MM.1S (cell line): ENCODE measurements at regions not wholly inside any gene's neighbourhood (a gene's known extent, or its start where the extent isn't known, plus 50 kb on each side); places are given as distances from the start of the nearest gene placed in this dataset.

Experiments
- EZH2phosphoT487 ChIP-seq: fragments of 300-600 bp; sonication (generic); IDR thresholded peaks from 2 replicates; pipeline ENCODE4 v1.6.1; 2018; ENCODE audit warnings: antibody characterized with exemption, low read length
- TF ChIP-seq, protein P1 (sequence below): fragments of 300-600 bp; sonication (generic); IDR thresholded peaks from 2 replicates; pipeline ENCODE4 v1.5.1; 2016; ENCODE audit warnings: antibody characterized with exemption, low read length, mixed read lengths

DNA sequence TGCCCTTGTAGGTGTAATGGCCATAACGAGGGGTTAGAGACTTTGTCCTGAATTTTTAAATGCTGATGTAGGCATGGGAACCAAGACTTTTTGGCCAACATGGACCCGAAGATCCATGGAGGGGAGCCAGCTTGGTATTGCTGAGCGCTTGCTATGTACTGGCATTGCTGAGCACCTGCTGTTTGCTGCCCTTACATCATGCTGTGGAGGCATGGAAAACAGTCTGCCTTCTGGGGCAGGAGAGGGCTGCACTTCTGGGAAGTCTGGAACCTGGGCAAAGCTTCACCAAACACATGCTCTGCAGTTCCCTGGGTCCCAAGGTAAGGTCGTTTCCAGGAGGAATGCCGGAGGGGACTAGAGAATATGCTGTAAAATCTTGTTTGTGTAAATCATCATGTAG lies 86.3 kb upstream of the CNIH3 start:
- TF ChIP-seq, protein P1, sequence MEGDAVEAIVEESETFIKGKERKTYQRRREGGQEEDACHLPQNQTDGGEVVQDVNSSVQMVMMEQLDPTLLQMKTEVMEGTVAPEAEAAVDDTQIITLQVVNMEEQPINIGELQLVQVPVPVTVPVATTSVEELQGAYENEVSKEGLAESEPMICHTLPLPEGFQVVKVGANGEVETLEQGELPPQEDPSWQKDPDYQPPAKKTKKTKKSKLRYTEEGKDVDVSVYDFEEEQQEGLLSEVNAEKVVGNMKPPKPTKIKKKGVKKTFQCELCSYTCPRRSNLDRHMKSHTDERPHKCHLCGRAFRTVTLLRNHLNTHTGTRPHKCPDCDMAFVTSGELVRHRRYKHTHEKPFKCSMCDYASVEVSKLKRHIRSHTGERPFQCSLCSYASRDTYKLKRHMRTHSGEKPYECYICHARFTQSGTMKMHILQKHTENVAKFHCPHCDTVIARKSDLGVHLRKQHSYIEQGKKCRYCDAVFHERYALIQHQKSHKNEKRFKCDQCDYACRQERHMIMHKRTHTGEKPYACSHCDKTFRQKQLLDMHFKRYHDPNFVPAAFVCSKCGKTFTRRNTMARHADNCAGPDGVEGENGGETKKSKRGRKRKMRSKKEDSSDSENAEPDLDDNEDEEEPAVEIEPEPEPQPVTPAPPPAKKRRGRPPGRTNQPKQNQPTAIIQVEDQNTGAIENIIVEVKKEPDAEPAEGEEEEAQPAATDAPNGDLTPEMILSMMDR = no peak
- TF ChIP-seq EZH2phosphoT487 = no peak
